B cell (primary cell): ENCODE measurements at regions not wholly inside any gene's neighbourhood (a gene's known extent, or its start where the extent isn't known, plus 50 kb on each side); places are given as distances from the start of the nearest gene placed in this dataset.

ENCODE experiments used
- ATAC-seq: fragments of 200-7000 bp; cut with Tn5 transposase; one replicate; pipeline ENCODE4 v1.10.0; 2021; ENCODE audit warnings: low read depth, mild to moderate bottlenecking, moderate number of reproducible peaks, moderate library complexity
- CTCF ChIA-PET: fragments of 350-600 bp; sonication (Branson Sonifier 250); formaldehyde crosslinking; loops from one replicate; lab custom pipeline; 2021; ENCODE audit warnings: antibody characterized with exemption, inconsistent platforms; lab: Charles Lee
- POLR2A ChIA-PET: fragments of 350-600 bp; sonication (Branson Sonifier 250); formaldehyde crosslinking; loops from one replicate; lab custom pipeline; 2021; ENCODE audit warnings: antibody characterized with exemption; lab: Charles Lee
- DNase-seq: peaks from one replicate; pipeline ENCODE4 v3.0.0; 2013
- H2AFZ ChIP-seq: 2 replicates; pipeline ENCODE4 v1.6.1; 2012; ENCODE audit warnings: mild to moderate bottlenecking, low read depth, low read length; ENCODE audit not compliant: insufficient read depth, poor library complexity, severe bottlenecking
- H3K27ac ChIP-seq, 2 donors: 1 replicate in 1 of 2; 2 replicates in 1 of 2; pipeline ENCODE4 v1.5.1; 2012 to 2013; ENCODE audit warnings: low read length in 2 of 2, mild to moderate bottlenecking in 2 of 2, moderate library complexity in 1 of 2
- H3K27me3 ChIP-seq, 4 experiments: fragments of 200-600 bp in 1 of 4; sonication (generic) in 1 of 4; replicated peaks in 1 of 4; 1 replicate in 2 of 4; 2 replicates in 2 of 4; pipeline versions ENCODE4 v1.6.1 to v1.7.0; 2013 to 2016; ENCODE audit warnings: low read length in 3 of 4, mild to moderate bottlenecking in 2 of 4, mixed read lengths in 1 of 4, moderate library complexity in 1 of 4; ENCODE audit not compliant: insufficient read depth in 4 of 4, control insufficient read depth in 3 of 4; ENCODE audit errors: control extremely low read depth in 1 of 4
- H3K36me3 ChIP-seq, 2 experiments: replicated peaks in 1 of 2; 1 replicate in 1 of 2; 2 replicates in 1 of 2; pipeline versions ENCODE4 v1.6.1 to v1.7.1; 2013; ENCODE audit warnings: low read length in 1 of 2; ENCODE audit not compliant: insufficient read depth in 2 of 2, control insufficient read depth in 1 of 2; ENCODE audit errors: control extremely low read depth in 1 of 2, extremely low read depth in 1 of 2
- H3K4me1 ChIP-seq, 2 donors: fragments of 200-600 bp in 1 of 2; sonication (generic) in 1 of 2; 1 replicate in 1 of 2; 2 replicates in 1 of 2; pipeline versions ENCODE4 v1.5.1 to v1.6.1; 2013 to 2017; ENCODE audit warnings: low read length in 2 of 2; ENCODE audit not compliant: control insufficient read depth in 2 of 2, insufficient read depth in 2 of 2
- H3K4me2 ChIP-seq: replicated peaks from 2 replicates; pipeline ENCODE3; 2012; ENCODE audit warnings: mild to moderate bottlenecking, low read depth, low read length; ENCODE audit not compliant: poor library complexity, severe bottlenecking
- H3K4me3 ChIP-seq, 5 experiments: fragments of 200-600 bp in 1 of 5; sonication (generic) in 1 of 5; 1 replicate in 3 of 5; 2 replicates in 2 of 5; pipeline versions ENCODE4 v1.5.1 to v1.7.0; 2011 to 2016; ENCODE audit warnings: low read length in 4 of 5, mild to moderate bottlenecking in 4 of 5, low read depth in 2 of 5, control low read depth in 1 of 5, moderate library complexity in 1 of 5; ENCODE audit not compliant: insufficient read depth in 1 of 5; ENCODE audit errors: control extremely low read depth in 1 of 5, extremely low read depth in 1 of 5
- H3K79me2 ChIP-seq: fragments of 200-600 bp; sonication (generic); one replicate; pipeline ENCODE4 v1.6.0; 2016; ENCODE audit warnings: low read length; ENCODE audit not compliant: control insufficient read depth, insufficient read depth
- H3K9ac ChIP-seq: fragments of 200-600 bp; sonication (generic); 2 replicates; pipeline ENCODE4 v1.6.1; 2017; ENCODE audit warnings: mild to moderate bottlenecking, low read length, moderate library complexity
- H3K9me3 ChIP-seq, 3 donors: one replicate each; pipeline versions ENCODE4 v1.6.1 to v1.7.1; 2013; ENCODE audit warnings: low read length in 2 of 3; ENCODE audit not compliant: control insufficient read depth in 2 of 3, insufficient read depth in 1 of 3; ENCODE audit errors: control extremely low read depth in 1 of 3
- H4K20me1 ChIP-seq: 2 replicates; pipeline ENCODE4 v1.6.0; 2012; ENCODE audit warnings: mild to moderate bottlenecking, low read length; ENCODE audit not compliant: insufficient read depth, control insufficient read depth, poor library complexity, severe bottlenecking
- H3K27ac Mint-ChIP-seq: one replicate; pipeline ENCODE4 v1.8.0; 2021; ENCODE audit warnings: mixed read lengths
- H3K27me3 Mint-ChIP-seq: one replicate; pipeline ENCODE4 v1.8.0; 2021; ENCODE audit warnings: mixed read lengths
- H3K4me1 Mint-ChIP-seq: one replicate; pipeline ENCODE4 v1.8.0; 2021; ENCODE audit warnings: mixed read lengths
- H3K4me3 Mint-ChIP-seq: one replicate; pipeline ENCODE4 v1.8.0; 2021; ENCODE audit warnings: mixed read lengths
- H3K9me3 Mint-ChIP-seq: one replicate; pipeline ENCODE4 v1.8.0; 2022; ENCODE audit warnings: mixed read lengths; ENCODE audit not compliant: insufficient read depth
- EZH2 ChIP-seq: IDR thresholded peaks from 2 replicates; pipeline ENCODE4 v1.6.1; 2012; ENCODE audit warnings: borderline replicate concordance, low read depth, mild to moderate bottlenecking, moderate library complexity, low read length; ENCODE audit not compliant: insufficient read depth, poor library complexity, severe bottlenecking
- WGBS: methylation state at CpG from one replicate; pipeline ENCODE4 v1.1.5; 2013; ENCODE audit warnings: missing lambda C conversion rate; ENCODE audit not compliant: insufficient coverage; 5-methylcytosine and 5-hydroxymethylcytosine counted together
- intact Hi-C: fragments of 100-400 bp; cut with micrococcal nuclease; formaldehyde crosslinking; loops from one replicate; pipeline ENCODE4 v1.10.0; 2022
- TF ChIP-seq, protein P1 (sequence below): fragments of 200-600 bp; IDR thresholded peaks from one replicate; pipeline ENCODE4 v1.8.0; 2022; ENCODE audit warnings: antibody characterized with exemption, mild to moderate bottlenecking

GRCh38 chr15:69790632-69791031 is 307.1 kb downstream of the TLE3 start:
- intact Hi-C loops, result no loop called here
- Histone ChIP-seq H3K4me1 (no peaks in the 10 kb centered on the region), H3K36me3 (no peaks in the 10 kb centered on the region), H2AFZ (no peak overlapping the region), H3K27ac (no peak overlapping the region), H4K20me1 (no peaks in the 10 kb centered on the region), H3K9me3 (peaks cover 0 to 13% (median 9%) of the 10 kb centered on the region in 3 donors), H3K4me3 (no peak overlapping the region), H3K4me2 (no peak overlapping the region), H3K27me3 (peaks cover 0 to 10% (median 0%) of the 10 kb centered on the region in 4 experiments), H3K79me2 (no peaks in the 10 kb centered on the region), H3K9ac (no peak overlapping the region)
- POLR2A ChIA-PET, result no interaction called here
- Mint-ChIP-seq H3K9me3 (peaks cover 8% of the 10 kb centered on the region), H3K4me3 (no peak overlapping the region), H3K27me3 (peaks cover 34% of the 10 kb centered on the region), H3K4me1 (no peaks in the 10 kb centered on the region), H3K27ac (no peak overlapping the region)
- DNase-seq (no peak), ATAC-seq (no peak)
- CTCF ChIA-PET, result no interaction called here
- 98% methylated on average over 12 of the region's 12 CpGs for WGBS
- TF ChIP-seq, protein P1, sequence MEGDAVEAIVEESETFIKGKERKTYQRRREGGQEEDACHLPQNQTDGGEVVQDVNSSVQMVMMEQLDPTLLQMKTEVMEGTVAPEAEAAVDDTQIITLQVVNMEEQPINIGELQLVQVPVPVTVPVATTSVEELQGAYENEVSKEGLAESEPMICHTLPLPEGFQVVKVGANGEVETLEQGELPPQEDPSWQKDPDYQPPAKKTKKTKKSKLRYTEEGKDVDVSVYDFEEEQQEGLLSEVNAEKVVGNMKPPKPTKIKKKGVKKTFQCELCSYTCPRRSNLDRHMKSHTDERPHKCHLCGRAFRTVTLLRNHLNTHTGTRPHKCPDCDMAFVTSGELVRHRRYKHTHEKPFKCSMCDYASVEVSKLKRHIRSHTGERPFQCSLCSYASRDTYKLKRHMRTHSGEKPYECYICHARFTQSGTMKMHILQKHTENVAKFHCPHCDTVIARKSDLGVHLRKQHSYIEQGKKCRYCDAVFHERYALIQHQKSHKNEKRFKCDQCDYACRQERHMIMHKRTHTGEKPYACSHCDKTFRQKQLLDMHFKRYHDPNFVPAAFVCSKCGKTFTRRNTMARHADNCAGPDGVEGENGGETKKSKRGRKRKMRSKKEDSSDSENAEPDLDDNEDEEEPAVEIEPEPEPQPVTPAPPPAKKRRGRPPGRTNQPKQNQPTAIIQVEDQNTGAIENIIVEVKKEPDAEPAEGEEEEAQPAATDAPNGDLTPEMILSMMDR, result no peak
- TF ChIP-seq EZH2, result no peak

DNA sequence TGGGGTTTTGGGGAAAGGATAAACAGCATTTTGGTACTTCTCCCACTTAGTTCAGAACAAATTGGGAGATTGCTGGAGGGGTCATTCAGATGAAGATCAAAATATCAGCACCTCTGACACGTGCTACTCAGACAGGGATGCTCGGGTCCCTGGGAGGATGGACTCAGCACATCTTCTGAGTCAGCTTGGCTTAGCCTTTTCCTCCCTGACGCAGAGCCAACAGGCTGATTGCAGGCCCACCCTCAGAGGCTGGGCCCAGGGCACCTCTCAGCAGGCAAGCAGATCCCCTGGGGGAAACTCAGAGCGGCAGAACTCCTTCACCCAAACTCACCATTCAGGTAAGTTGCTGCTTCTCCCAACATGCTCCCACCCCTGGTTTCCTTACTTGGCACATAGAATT is 304.9 kb downstream of the TLE3 start:
- H3K4me1 Mint-ChIP-seq, result no peaks in the 10 kb centered on the region
- no peak for TF ChIP-seq EZH2
- TF ChIP-seq, protein P1, result no peak

More for the DNA sequence above, 304.9 kb downstream of the TLE3 start:
- no peak for DNase-seq
- Mint-ChIP-seq H3K9me3 (peaks cover 8% of the 10 kb centered on the region), H3K27me3 (peaks cover 23% of the 10 kb centered on the region), H3K4me3 (no peak overlapping the region), H3K27ac (no peak overlapping the region)
- Histone ChIP-seq H3K4me3 (no peak overlapping the region), H3K9me3 (peaks cover 0 to 13% (median 9%) of the 10 kb centered on the region in 3 donors), H3K9ac (no peak overlapping the region), H3K36me3 (no peaks in the 10 kb centered on the region), H2AFZ (no peak overlapping the region), H3K27ac (no peak overlapping the region), H4K20me1 (no peaks in the 10 kb centered on the region), H3K79me2 (no peaks in the 10 kb centered on the region), H3K4me2 (no peak overlapping the region), H3K27me3 (peaks cover 0 to 5% (median 0%) of the 10 kb centered on the region in 4 experiments), H3K4me1 (no peaks in the 10 kb centered on the region)
- CTCF ChIA-PET, result no interaction called here
- POLR2A ChIA-PET, result no interaction called here
- intact Hi-C loops, result no loop called here
- ATAC-seq, result no peak
- 85% methylated on average over 3 of the region's 4 CpGs for WGBS
